IMR-90 (cell line): ENCODE measurements at regions not wholly inside any gene's neighbourhood (a gene's known extent, or its start where the extent isn't known, plus 50 kb on each side); places are given as distances from the start of the nearest gene placed in this dataset.

Source experiments
- ATAC-seq: fragments of 200-7000 bp; cut with Tn5 transposase; 2 replicates; pipeline ENCODE4 v1.9.1; 2020; ENCODE audit warnings: low read depth, mild to moderate bottlenecking, moderate library complexity
- BruUV-seq: library from RNA; stranded (reverse); fragments of 400-500 nt; replicated peaks from 2 replicates; lab custom pipeline; 2021; lab: Mats Ljungman, UMichigan
- CTCF ChIA-PET: fragments of 300-600 bp; formaldehyde crosslinking; extraction: SDS; loops from one replicate; lab custom pipeline; 2021; ENCODE audit warnings: antibody characterized with exemption; lab: Yijun Ruan, JAX
- POLR2A ChIA-PET: fragments of 300-600 bp; sonication (Branson Sonifier 250); formaldehyde crosslinking; loops from one replicate; lab custom pipeline; 2022; ENCODE audit warnings: antibody characterized with exemption; ENCODE audit not compliant: unreplicated experiment; lab: Charles Lee
- DNase-seq: peaks from one replicate; pipeline ENCODE4 v3.0.0; 2013
- H2AFZ ChIP-seq: replicated peaks from 2 replicates; pipeline ENCODE3; 2013; ENCODE audit warnings: low read length, mild to moderate bottlenecking; ENCODE audit not compliant: poor library complexity
- H2AK5ac ChIP-seq: 2 replicates; pipeline ENCODE4 v1.6.1; 2013; ENCODE audit warnings: low read depth, low read length, inconsistent platforms
- H2AK9ac ChIP-seq: replicated peaks from 2 replicates; pipeline ENCODE3; 2013; ENCODE audit warnings: mild to moderate bottlenecking, low read depth, low read length, moderate library complexity; ENCODE audit not compliant: poor library complexity
- H2BK120ac ChIP-seq: 2 replicates; pipeline ENCODE4 v1.6.1; 2013; ENCODE audit warnings: low read depth, low read length, inconsistent platforms
- H2BK15ac ChIP-seq: 3 replicates; pipeline ENCODE4 v1.6.1; 2013; ENCODE audit warnings: low read depth, low read length, inconsistent platforms
- H2BK20ac ChIP-seq: 2 replicates; pipeline ENCODE4 v1.6.1; 2013; ENCODE audit warnings: low read depth, mild to moderate bottlenecking, inconsistent platforms, low read length, moderate library complexity
- H2BK5ac ChIP-seq: 2 replicates; pipeline ENCODE4 v1.6.1; 2013; ENCODE audit warnings: mild to moderate bottlenecking, low read depth, low read length, inconsistent platforms; ENCODE audit not compliant: poor library complexity, severe bottlenecking
- H3K14ac ChIP-seq: replicated peaks from 2 replicates; pipeline ENCODE4 v1.6.1; 2013; ENCODE audit warnings: low read depth, low read length, inconsistent platforms
- H3K18ac ChIP-seq: 2 replicates; pipeline ENCODE4 v1.6.1; 2013; ENCODE audit warnings: low read depth, low read length, control low read depth
- H3K23ac ChIP-seq: 2 replicates; pipeline ENCODE4 v1.6.1; 2013; ENCODE audit warnings: low read depth, low read length, inconsistent platforms
- H3K27ac ChIP-seq: 2 replicates; pipeline ENCODE4 v1.5.1; 2013; ENCODE audit warnings: mild to moderate bottlenecking, control low read depth, low read length; ENCODE audit not compliant: insufficient read depth
- H3K27me3 ChIP-seq: 2 replicates; pipeline ENCODE4 v1.6.1; 2013; ENCODE audit warnings: low read length; ENCODE audit not compliant: control insufficient read depth, insufficient read depth
- H3K36me3 ChIP-seq: 2 replicates; pipeline ENCODE4 v1.6.1; 2013; ENCODE audit warnings: low read length, mixed read lengths; ENCODE audit not compliant: control insufficient read depth, insufficient read depth
- H3K4ac ChIP-seq: 2 replicates; pipeline ENCODE4 v1.6.1; 2013; ENCODE audit warnings: low read depth, low read length, inconsistent platforms
- H3K4me1 ChIP-seq: 2 replicates; pipeline ENCODE4 v1.6.1; 2013; ENCODE audit warnings: low read length, mixed read lengths; ENCODE audit not compliant: control insufficient read depth, insufficient read depth
- H3K4me2 ChIP-seq: 2 replicates; pipeline ENCODE4 v1.6.1; 2013; ENCODE audit warnings: low read depth, mild to moderate bottlenecking, control low read depth, low read length, moderate library complexity
- H3K4me3 ChIP-seq: 2 replicates; pipeline ENCODE4 v1.5.1; 2013; ENCODE audit warnings: low read depth, mild to moderate bottlenecking, control low read depth, low read length, moderate library complexity; ENCODE audit not compliant: insufficient read depth
- H3K56ac ChIP-seq: 2 replicates; pipeline ENCODE4 v1.6.1; 2013; ENCODE audit warnings: low read length, inconsistent platforms; ENCODE audit not compliant: insufficient read depth; ENCODE audit errors: extremely low read depth
- H3K79me1 ChIP-seq, 2 experiments: 2 replicates each; pipeline ENCODE4 v1.6.1; 2013; ENCODE audit warnings: low read length in 2 of 2, inconsistent platforms in 1 of 2, low read depth in 1 of 2
- H3K9ac ChIP-seq: 2 replicates; pipeline ENCODE4 v1.6.1; 2013; ENCODE audit warnings: low read depth, low read length, control low read depth
- H3K9me1 ChIP-seq: 2 replicates; pipeline ENCODE4 v1.6.1; 2013; ENCODE audit warnings: low read length, inconsistent platforms; ENCODE audit not compliant: insufficient read depth
- H3K9me3 ChIP-seq: 2 replicates; pipeline ENCODE4 v1.6.1; 2013; ENCODE audit warnings: low read length; ENCODE audit not compliant: control insufficient read depth, insufficient read depth
- H4K20me1 ChIP-seq: 2 replicates; pipeline ENCODE4 v1.6.1; 2013; ENCODE audit warnings: low read length, inconsistent platforms; ENCODE audit not compliant: insufficient read depth
- H4K5ac ChIP-seq: 2 replicates; pipeline ENCODE4 v1.6.1; 2013; ENCODE audit warnings: mild to moderate bottlenecking, low read depth, low read length, control low read depth
- H4K8ac ChIP-seq, 2 experiments: 2 replicates each; pipeline ENCODE4 v1.6.1; 2013; ENCODE audit warnings: low read depth in 2 of 2, low read length in 2 of 2, control low read depth in 1 of 2, inconsistent platforms in 1 of 2
- H4K91ac ChIP-seq: 2 replicates; pipeline ENCODE4 v1.6.1; 2013; ENCODE audit warnings: low read depth, low read length, inconsistent platforms; ENCODE audit not compliant: insufficient read depth
- BHLHE40 ChIP-seq: fragments of 150-350 bp; IDR thresholded peaks from 2 replicates; pipeline ENCODE4 v1.6.1; 2016; ENCODE audit warnings: mild to moderate bottlenecking, low read depth, low read length
- FOS ChIP-seq: fragments of 150-350 bp; IDR thresholded peaks from 2 replicates; pipeline ENCODE4 v1.6.1; 2016; ENCODE audit warnings: low read depth, low read length
- MXI1 ChIP-seq: IDR thresholded peaks from 2 replicates; pipeline ENCODE4 v1.6.1; 2012; ENCODE audit warnings: low read depth, mild to moderate bottlenecking, low read length, moderate library complexity, borderline replicate concordance
- POLR2A ChIP-seq: IDR thresholded peaks from 2 replicates; pipeline ENCODE4 v1.6.1; 2012; ENCODE audit warnings: mild to moderate bottlenecking, low read depth, low read length
- RAD21 ChIP-seq: IDR thresholded peaks from 2 replicates; pipeline ENCODE4 v1.6.1; 2012; ENCODE audit warnings: low read length, improper control_type of control experiment
- WGBS, 2 experiments: methylation state at CpG; one replicate each; pipeline versions ENCODE4 v1.1.5 to v1.1.7; 2013; ENCODE audit warnings: missing lambda C conversion rate in 2 of 2; ENCODE audit not compliant: insufficient read length in 1 of 2; ENCODE audit errors: extremely low coverage in 2 of 2; 5-methylcytosine and 5-hydroxymethylcytosine counted together
- dilution Hi-C: fragments of 300-500 bp; cut with HindIII; formaldehyde crosslinking; loops from one replicate; pipeline ENCODE4 v1.14.3; 2018; ENCODE audit warnings: low sequenced_read_pairs; ENCODE audit not compliant: unreplicated experiment
- in situ Hi-C: fragments of 300-500 bp; cut with MboI; formaldehyde crosslinking; loops from 3 replicates; pipeline ENCODE4 v1.14.3; 2019; ENCODE audit warnings: low sequenced_read_pairs, inconsistent platforms, mixed read lengths
- intact Hi-C: fragments of 100-400 bp; cut with micrococcal nuclease; formaldehyde crosslinking; loops from 2 replicates; pipeline ENCODE4 v1.10.0; 2022

DNA sequence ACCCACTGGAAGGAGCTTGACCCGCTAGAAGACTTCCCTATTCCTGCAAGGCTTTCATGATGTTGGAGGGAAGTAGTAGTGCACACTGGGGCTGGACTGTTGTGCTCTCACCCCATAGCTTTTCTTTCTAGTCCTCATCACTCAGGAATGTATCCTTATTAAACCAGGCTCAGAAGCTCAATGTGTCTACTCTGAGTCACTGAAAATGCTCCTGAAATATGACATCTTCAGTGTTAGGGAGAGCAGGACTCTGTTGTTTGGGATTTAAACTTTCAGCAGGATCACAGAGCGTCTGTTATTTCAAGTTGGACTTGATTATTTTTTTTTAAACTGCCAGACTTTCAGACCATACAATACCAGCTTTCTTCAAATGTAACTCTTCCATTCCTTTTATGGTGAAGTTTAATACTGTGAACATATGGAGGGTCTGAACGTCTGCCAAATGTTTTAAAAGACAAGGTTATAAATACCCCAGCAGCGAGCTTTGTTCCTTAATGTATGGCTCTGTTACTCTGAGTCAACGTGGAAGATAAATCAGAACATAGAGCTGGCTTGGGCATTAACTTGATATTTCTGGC lies 257.5 kb downstream of the CDH11 start:
- Histone ChIP-seq H2AK9ac (no peak overlapping the region), H3K9me3 (no peaks in the 10 kb centered on the region), H3K18ac (peak overlapping the region; percentile 11; the same call in 1 of the 2 replicates), H3K27ac (peak overlapping the region; percentile 33; the same call in 1 of the 2 replicates), H3K4me3 (no peak overlapping the region), H3K4ac (peak overlapping the region; percentile 75), H4K91ac (peak overlapping the region; percentile 85; the same call in 1 of the 2 replicates), H2BK120ac (peak overlapping the region; percentile 93), H3K14ac (peak overlapping the region; percentile 94), H3K79me1 (no peaks in the 10 kb centered on the region), H3K36me3 (no peaks in the 10 kb centered on the region), H3K9ac (no peak overlapping the region), H3K4me1 (peaks cover 9% of the 10 kb centered on the region), H2BK5ac (peak overlapping the region; percentile 93), H4K20me1 (no peaks in the 10 kb centered on the region), H3K27me3 (no peaks in the 10 kb centered on the region), H3K9me1 (peaks cover 9% of the 10 kb centered on the region; the same call in 1 of the 2 replicates), H2BK15ac (0 out of 3 replicates have a peak overlapping the region, but pooled peaks have one; percentile 1), H3K23ac (no peak overlapping the region), H2AK5ac (no peak overlapping the region), H2BK20ac (peak overlapping the region; percentile 95), H3K56ac (peak overlapping the region; percentile 64), H4K5ac (no peak overlapping the region), H3K4me2 (peak overlapping the region; percentile 35; the same call in 1 of the 2 replicates), H4K8ac (peak overlapping the region; percentile 65 to 84; a peak in 3 of 4 replicates), H2AFZ (peak overlapping the region; percentile 38)
- CTCF ChIA-PET: interaction anchor here (0.7 kb wide), 1 partner anchor 740 kb away, joined by 3 read pairs; no protein-coding TSS in a partner anchor
- no TSS peak for BruUV-seq
- dilution Hi-C loops: no loop called here
- peak; percentile 99 for ATAC-seq
- POLR2A ChIA-PET: interaction anchor here (1.4 kb wide), 1 partner anchor 70 kb away, joined by 3 read pairs; no protein-coding TSS in a partner anchor
- DNase-seq: peak; percentile 98
- no peak for TF ChIP-seq POLR2A
- peak; percentile 17; the same call in 1 of the 2 replicates for TF ChIP-seq RAD21
- TF ChIP-seq MXI1: no peak
- TF ChIP-seq FOS: peak; percentile 77; the same call in 1 of the 2 replicates
- TF ChIP-seq BHLHE40: peak; percentile 42; the same call in 1 of the 2 replicates
- in situ Hi-C loops: no loop called here
- WGBS, 2 experiments: no CpG with 5 or more reads among the region's 5 CpGs
- intact Hi-C loops: no loop called here
